DND-41 (cell line): ENCODE measurements at regions not wholly inside any gene's neighbourhood (a gene's known extent, or its start where the extent isn't known, plus 50 kb on each side); places are given as distances from the start of the nearest gene placed in this dataset.

Source experiments
- ATAC-seq: fragments of 200-7000 bp; cut with Tn5 transposase; 3 replicates; pipeline ENCODE4 v1.9.1; 2021; ENCODE audit warnings: low read depth; ENCODE audit not compliant: insufficient read depth
- DNase-seq: peaks from one replicate; pipeline ENCODE4 v3.0.0-alpha.2; 2020
- H2AFZ ChIP-seq: 2 replicates; pipeline ENCODE4 v1.6.0; 2012; ENCODE audit warnings: low read depth, low read length
- H3K27ac ChIP-seq: 2 replicates; pipeline ENCODE4 v1.5.1; 2012; ENCODE audit warnings: low read length, inconsistent platforms
- H3K27me3 ChIP-seq: fragments of 200-600 bp; sonication (generic); 2 replicates; pipeline ENCODE4 v1.6.0; 2012; ENCODE audit warnings: low read length, mild to moderate bottlenecking, inconsistent platforms; ENCODE audit not compliant: insufficient read depth, poor library complexity
- H3K36me3 ChIP-seq: 2 replicates; pipeline ENCODE4 v1.5.1; 2012; ENCODE audit warnings: low read length, inconsistent platforms; ENCODE audit not compliant: insufficient read depth
- H3K4me1 ChIP-seq: 2 replicates; pipeline ENCODE4 v1.5.1; 2012; ENCODE audit warnings: mild to moderate bottlenecking, low read length; ENCODE audit not compliant: insufficient read depth
- H3K4me2 ChIP-seq: 2 replicates; pipeline ENCODE4 v1.6.0; 2012; ENCODE audit warnings: mild to moderate bottlenecking, moderate library complexity, low read length, inconsistent platforms; ENCODE audit not compliant: insufficient read depth
- H3K4me3 ChIP-seq, 2 experiments: fragments of 200-600 bp in 1 of 2; shearing (Covaris generic) in 1 of 2; 2 replicates each; pipeline ENCODE4 v1.5.1; 2012 to 2016; ENCODE audit warnings: inconsistent platforms in 2 of 2, low read length in 2 of 2, mild to moderate bottlenecking in 2 of 2, low read depth in 1 of 2, moderate library complexity in 1 of 2
- H3K79me2 ChIP-seq: 2 replicates; pipeline ENCODE4 v1.6.0; 2012; ENCODE audit warnings: low read length, inconsistent platforms; ENCODE audit not compliant: insufficient read depth
- H3K9ac ChIP-seq: 2 replicates; pipeline ENCODE4 v1.6.0; 2012; ENCODE audit warnings: low read depth, mild to moderate bottlenecking, inconsistent platforms, low read length, moderate library complexity
- H3K9me3 ChIP-seq: 2 replicates; pipeline ENCODE4 v1.5.1; 2012; ENCODE audit warnings: low read length, moderate library complexity, mild to moderate bottlenecking, inconsistent platforms; ENCODE audit not compliant: insufficient read depth, severe bottlenecking
- H4K20me1 ChIP-seq: 2 replicates; pipeline ENCODE4 v1.6.0; 2012; ENCODE audit warnings: low read length; ENCODE audit not compliant: insufficient read depth
- EZH2 ChIP-seq: IDR thresholded peaks from 3 replicates; pipeline ENCODE4 v1.6.1; 2012; ENCODE audit warnings: borderline replicate concordance, low read depth, mild to moderate bottlenecking, moderate library complexity, low read length, inconsistent platforms; ENCODE audit not compliant: severe bottlenecking
- TF ChIP-seq, protein P1 (sequence below): IDR thresholded peaks from 2 replicates; pipeline ENCODE4 v1.5.1; 2012; ENCODE audit warnings: borderline replicate concordance, low read length, moderate library complexity, mild to moderate bottlenecking; ENCODE audit not compliant: poor library complexity, severe bottlenecking; ENCODE audit errors: extremely low read depth

DNA sequence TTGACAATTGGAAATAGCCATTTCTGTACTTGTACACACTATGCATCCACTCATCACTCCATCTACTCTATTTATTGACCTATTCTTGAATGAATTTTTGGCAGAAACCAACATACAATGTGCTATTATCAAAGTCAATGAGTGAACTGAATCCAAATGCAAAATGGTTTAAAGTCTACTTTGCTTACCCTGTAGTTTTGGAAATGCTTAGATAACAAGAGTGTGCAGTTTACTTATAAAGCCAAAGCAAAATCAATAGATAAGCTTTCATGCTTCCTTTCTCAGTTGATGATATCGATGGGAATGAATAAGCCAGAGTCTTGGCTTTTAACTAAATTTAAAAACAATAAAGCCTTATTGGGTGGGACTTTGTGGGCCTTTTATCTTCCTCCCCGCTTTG, 58.9 kb upstream of the SPANXB1 start:
- Histone ChIP-seq H2AFZ (no peak overlapping the region), H3K4me2 (no peak overlapping the region), H3K27ac (no peak overlapping the region), H3K36me3 (no peaks in the 10 kb centered on the region), H4K20me1 (no peaks in the 10 kb centered on the region), H3K4me3 (no peak overlapping the region), H3K9ac (no peak overlapping the region), H3K9me3 (no peaks in the 10 kb centered on the region), H3K79me2 (no peaks in the 10 kb centered on the region), H3K27me3 (no peaks in the 10 kb centered on the region), H3K4me1 (no peaks in the 10 kb centered on the region)
- ATAC-seq, result no peak
- no peak for TF ChIP-seq EZH2
- TF ChIP-seq, protein P1, sequence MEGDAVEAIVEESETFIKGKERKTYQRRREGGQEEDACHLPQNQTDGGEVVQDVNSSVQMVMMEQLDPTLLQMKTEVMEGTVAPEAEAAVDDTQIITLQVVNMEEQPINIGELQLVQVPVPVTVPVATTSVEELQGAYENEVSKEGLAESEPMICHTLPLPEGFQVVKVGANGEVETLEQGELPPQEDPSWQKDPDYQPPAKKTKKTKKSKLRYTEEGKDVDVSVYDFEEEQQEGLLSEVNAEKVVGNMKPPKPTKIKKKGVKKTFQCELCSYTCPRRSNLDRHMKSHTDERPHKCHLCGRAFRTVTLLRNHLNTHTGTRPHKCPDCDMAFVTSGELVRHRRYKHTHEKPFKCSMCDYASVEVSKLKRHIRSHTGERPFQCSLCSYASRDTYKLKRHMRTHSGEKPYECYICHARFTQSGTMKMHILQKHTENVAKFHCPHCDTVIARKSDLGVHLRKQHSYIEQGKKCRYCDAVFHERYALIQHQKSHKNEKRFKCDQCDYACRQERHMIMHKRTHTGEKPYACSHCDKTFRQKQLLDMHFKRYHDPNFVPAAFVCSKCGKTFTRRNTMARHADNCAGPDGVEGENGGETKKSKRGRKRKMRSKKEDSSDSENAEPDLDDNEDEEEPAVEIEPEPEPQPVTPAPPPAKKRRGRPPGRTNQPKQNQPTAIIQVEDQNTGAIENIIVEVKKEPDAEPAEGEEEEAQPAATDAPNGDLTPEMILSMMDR, result no peak
- no peak for DNase-seq

DNA sequence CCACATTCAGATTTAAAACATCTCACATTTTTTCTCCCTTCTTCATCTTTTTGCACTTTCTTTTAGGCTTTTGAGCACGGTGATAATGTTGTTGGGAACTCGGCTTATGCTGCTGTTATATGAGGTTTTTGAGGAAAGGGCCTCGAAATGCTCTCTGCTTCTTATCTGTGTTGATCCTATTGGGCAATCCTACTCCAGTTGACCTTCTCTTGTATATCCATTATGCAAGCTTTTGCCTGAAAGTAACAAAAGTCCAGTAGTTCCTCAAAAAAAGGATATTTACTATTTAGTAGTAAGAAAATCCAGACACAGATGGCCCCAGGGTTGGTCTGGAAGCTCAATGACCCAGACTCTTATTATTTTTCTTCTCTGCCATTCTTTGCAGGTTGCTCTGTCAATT, 57.7 kb upstream of the SPANXB1 start:
- Histone ChIP-seq H3K9me3 (no peaks in the 10 kb centered on the region), H3K4me3 (no peak overlapping the region), H3K27ac (no peak overlapping the region), H4K20me1 (no peaks in the 10 kb centered on the region), H2AFZ (no peak overlapping the region), H3K4me1 (no peaks in the 10 kb centered on the region), H3K36me3 (no peaks in the 10 kb centered on the region), H3K9ac (no peak overlapping the region), H3K79me2 (no peaks in the 10 kb centered on the region), H3K27me3 (no peaks in the 10 kb centered on the region), H3K4me2 (no peak overlapping the region)
- TF ChIP-seq, protein P1, result no peak
- no peak for TF ChIP-seq EZH2
- no peak for DNase-seq
- no peak for ATAC-seq

DNA sequence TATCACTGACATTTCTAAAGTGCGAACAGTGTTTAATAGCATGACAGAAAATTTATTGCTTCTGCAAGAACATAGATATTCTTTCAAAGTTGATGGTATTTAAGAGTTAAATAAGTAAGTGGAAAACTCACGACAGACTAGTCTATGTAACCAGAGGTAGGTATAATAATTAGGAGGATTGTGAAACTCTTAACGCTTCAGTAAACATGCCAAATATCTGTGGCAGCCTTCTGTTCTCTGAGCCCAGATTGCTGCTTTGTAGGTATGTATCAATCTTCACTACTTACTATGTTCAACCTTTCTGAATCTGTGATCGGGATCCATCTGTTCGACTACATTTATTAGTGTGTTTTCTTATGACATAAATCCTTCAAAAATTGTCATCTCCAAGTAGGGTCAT, 53.6 kb upstream of the SPANXB1 start:
- no peaks in the 10 kb centered on the region for H4K20me1 ChIP-seq
- H3K36me3 ChIP-seq, result no peaks in the 10 kb centered on the region
- ATAC-seq (no peak), DNase-seq (no peak)
- H3K9me3 ChIP-seq, result no peaks in the 10 kb centered on the region
- H3K4me2 ChIP-seq, result no peak overlapping the region
- H3K79me2 ChIP-seq, result no peaks in the 10 kb centered on the region
- H2AFZ ChIP-seq, result no peak overlapping the region
- H3K9ac ChIP-seq, result no peak overlapping the region
- H3K27me3 ChIP-seq, result no peaks in the 10 kb centered on the region
- H3K4me3 ChIP-seq, result no peak overlapping the region
- no peaks in the 10 kb centered on the region for H3K4me1 ChIP-seq
- TF ChIP-seq EZH2, result no peak
- TF ChIP-seq, protein P1, result no peak
- H3K27ac ChIP-seq, result no peak overlapping the region

DNA sequence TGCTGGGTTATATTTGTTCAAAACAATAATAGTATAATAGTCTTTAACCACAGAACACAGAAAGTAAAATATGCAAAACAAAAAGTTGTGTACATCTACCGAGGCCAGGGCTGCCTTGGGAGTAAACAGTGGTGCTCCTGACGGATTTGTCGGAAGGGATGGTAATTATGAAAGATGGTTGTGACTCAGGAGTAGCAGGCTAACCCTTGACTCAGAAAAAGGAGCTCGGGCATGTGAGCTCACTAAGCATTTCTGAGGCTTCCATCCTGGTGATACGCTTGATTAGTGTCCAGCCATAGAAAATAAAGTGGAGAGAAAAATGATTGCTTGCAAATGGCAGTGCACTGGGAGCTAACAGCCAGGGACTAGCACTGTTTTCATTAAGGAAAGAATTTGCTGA, 53.2 kb upstream of the SPANXB1 start:
- H3K4me1 ChIP-seq, result no peaks in the 10 kb centered on the region
- H4K20me1 ChIP-seq, result no peaks in the 10 kb centered on the region
- H3K9ac ChIP-seq, result no peak overlapping the region
- no peak overlapping the region for H3K4me2 ChIP-seq
- no peak for DNase-seq
- no peak overlapping the region for H3K27ac ChIP-seq
- no peak for TF ChIP-seq EZH2
- TF ChIP-seq, protein P1, result no peak
- no peaks in the 10 kb centered on the region for H3K79me2 ChIP-seq
- no peak overlapping the region for H3K4me3 ChIP-seq
- ATAC-seq, result no peak
- H3K36me3 ChIP-seq, result no peaks in the 10 kb centered on the region
- H3K9me3 ChIP-seq, result no peaks in the 10 kb centered on the region
- H3K27me3 ChIP-seq, result no peaks in the 10 kb centered on the region
- no peak overlapping the region for H2AFZ ChIP-seq
